ENCODE measurements at regions not wholly inside any gene's neighbourhood (a gene's known extent, or its start where the extent isn't known, plus 50 kb on each side); places are given as distances from the start of the nearest gene placed in this dataset.

- DNase-seq (no peak), ATAC-seq (ENCODE audit: poor library complexity) (no peak)
- intact Hi-C loops (cut with DNase I): no loop called here
Measured at GRCh38 chr15:47135267-47135666, 582.0 kb upstream of the SEMA6D start.

DNA sequence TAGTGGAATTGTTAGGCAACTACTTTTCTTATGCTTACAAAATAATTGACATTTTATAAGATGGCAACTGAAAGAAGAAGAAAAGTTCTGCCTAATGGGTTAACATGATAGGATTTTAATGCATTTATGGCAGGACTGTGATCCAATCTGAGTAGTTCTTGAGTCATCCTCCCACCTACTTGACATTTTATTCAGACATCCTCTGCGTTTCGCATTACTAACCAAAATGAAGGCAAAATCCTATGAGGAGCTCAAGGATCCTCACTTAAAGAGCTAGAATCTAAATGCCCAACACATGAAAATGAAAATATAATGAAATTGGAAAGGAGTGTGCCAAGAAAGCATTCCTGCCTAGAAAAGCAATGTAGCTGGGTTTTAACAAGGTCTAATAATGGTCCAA is 581.1 kb upstream of the SEMA6D start:
- DNase-seq (no peak), ATAC-seq (ENCODE audit: poor library complexity) (no peak)
- intact Hi-C loops (cut with DNase I): no loop called here

DNA sequence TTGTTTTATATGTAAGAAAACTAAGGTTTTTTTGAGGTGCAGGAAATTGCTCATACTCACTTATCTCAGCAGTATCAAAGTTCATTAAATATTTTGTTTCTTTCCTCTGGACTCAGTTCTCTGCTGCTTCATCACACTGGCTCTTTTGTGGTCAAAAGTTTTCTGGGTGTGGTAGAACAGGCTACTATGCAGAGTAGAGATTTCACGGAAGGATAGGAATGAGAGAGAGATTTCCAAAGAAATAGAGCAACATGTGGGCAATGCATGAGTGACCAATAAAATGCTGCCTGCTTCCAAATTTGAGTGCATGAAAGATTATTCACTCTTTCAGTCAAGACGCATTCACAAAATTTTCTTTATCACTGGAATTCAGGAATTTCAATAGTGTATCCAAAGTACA is 577.3 kb upstream of the SEMA6D start:
- ATAC-seq (ENCODE audit: poor library complexity) (no peak), DNase-seq (no peak)
- intact Hi-C loops (cut with DNase I): no loop called here

- ATAC-seq (ENCODE audit: poor library complexity): no peak
- intact Hi-C loops (cut with DNase I): no loop called here
- DNase-seq: no peak
Measured at GRCh38 chr15:47157827-47158226, 559.5 kb upstream of the SEMA6D start.

GRCh38 chr15:47158573-47158972 is 558.7 kb upstream of the SEMA6D start:
- ATAC-seq (ENCODE audit: poor library complexity) (no peak), DNase-seq (no peak)
- intact Hi-C loops (cut with DNase I): no loop called here

DNA sequence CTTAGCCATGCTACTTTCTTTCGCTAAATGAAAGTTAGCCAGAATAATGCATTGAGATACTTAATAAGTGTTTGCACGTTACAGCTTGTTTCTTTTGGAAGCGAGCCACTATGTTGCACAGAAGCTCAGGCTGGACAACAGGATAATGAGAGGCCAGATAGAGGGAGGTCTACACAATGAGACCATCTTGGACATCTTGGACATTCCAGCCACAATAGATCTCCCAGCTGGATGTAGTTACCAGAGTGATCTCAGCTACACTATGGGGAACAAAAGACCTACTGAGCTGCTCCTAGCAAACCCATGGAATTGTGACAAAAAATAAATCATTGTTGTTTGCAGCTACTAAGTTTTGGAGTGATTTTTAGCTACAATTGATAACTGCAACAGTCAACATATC is 540.1 kb upstream of the SEMA6D start:
- no peak for DNase-seq
- no peak for ATAC-seq (ENCODE audit: poor library complexity)
- intact Hi-C loops (cut with DNase I): no loop called here

DNA sequence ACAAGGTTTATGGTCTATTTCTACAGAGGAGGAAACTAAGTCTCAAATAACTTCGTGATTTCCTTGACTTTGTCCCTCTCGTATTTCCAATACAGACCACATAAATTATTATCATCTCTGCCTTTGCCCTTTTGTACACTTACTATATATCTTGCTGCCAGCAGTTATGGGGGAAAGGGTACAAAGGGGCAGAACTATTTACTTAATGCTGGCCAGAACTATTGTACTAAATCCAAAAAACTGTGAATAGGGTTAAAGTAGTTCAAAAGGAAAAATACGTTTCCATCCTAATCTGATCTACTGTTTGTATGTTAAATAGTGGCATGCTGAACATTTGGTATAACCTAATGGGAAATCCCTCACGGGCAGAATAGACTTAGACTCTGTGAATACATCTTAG is 537.3 kb upstream of the SEMA6D start:
- ATAC-seq (ENCODE audit: poor library complexity) (no peak), DNase-seq (no peak)
- intact Hi-C loops (cut with DNase I): no loop called here

- intact Hi-C loops (cut with DNase I): no loop called here
- DNase-seq (no peak), ATAC-seq (ENCODE audit: poor library complexity) (no peak)
Measured at GRCh38 chr15:47182818-47183217, 534.5 kb upstream of the SEMA6D start.

DNA sequence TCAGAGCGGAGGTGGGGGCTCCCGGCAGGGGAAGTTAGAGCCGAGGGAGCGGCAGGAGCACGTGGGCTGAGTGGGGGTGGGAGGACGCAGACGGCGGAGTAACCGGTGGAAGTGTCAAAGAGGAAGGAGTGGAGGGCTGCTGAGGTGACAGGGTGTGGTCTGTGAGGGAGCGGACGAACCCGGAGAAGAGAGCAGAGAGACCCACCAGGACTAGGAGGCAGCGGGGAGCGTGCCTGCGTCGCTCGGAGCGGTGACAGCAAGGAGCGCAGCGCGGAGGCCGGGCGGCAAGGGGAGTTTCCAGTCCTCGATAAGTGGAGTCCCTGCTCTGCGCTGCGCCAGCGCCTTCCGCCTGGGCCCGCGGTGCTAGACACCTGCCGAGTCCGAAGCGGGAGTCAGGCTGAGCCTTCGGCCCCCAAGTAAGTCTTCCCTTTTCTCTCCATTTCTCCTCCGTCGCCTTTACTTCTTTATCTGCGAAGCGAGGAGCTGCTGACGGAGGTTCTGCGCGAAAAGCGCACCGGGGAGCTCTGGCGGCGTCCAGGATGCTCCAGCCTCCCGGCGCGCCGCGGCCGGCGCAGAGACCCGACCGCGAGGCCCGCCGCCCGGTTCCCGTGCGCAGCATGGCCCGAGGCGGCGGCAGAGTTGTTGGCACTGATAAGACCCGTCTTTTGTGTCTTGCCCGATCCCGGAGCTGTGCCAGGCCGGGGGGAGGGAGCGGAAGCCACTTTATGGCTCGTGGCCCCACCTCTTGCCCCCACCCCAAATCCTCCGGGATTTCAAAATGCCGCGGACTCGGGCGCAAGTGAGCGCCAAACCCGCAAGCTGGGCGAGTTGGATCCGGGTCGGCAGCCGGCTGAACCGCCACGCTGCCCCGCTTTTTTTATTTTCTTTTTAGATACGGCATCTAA is 533.0 kb upstream of the SEMA6D start:
- intact Hi-C loops (cut with DNase I): no loop called here
- ATAC-seq (ENCODE audit: poor library complexity): peak; percentile 63
- DNase-seq: peak; percentile 29

- ATAC-seq (ENCODE audit: poor library complexity): peak; percentile 53
- intact Hi-C loops (cut with DNase I): no loop called here
Measured at GRCh38 chr15:47184908-47185801, 532.1 kb upstream of the SEMA6D start.

DNA sequence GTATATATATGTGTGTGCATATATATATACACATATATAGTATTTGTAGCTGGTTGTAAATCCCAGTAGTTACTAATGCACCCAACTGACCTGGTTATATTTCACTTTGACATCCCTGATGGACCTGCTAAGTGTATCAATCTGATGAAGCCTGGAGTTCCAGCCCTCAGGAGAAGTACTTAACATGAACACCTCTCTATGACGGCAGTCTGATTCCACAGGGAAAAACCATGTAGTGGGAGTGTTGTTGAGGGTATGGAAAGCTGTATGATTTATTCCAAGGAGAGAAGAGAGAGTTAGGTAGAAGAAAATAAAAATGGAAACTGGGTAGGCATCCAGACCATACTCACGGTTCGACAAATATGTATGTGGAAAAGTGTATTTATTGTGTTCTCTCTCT is 531.2 kb upstream of the SEMA6D start:
- ATAC-seq (ENCODE audit: poor library complexity) (no peak), DNase-seq (no peak)
- intact Hi-C loops (cut with DNase I): no loop called here

More at GRCh38 chr15:47184908-47185801, 532.1 kb upstream of the SEMA6D start:
- DNase-seq: peak; percentile 22

- ATAC-seq (ENCODE audit: poor library complexity) (no peak), DNase-seq (no peak)
- intact Hi-C loops (cut with DNase I): no loop called here
Measured at GRCh38 chr15:47188758-47189507, 528.4 kb upstream of the SEMA6D start.

- ATAC-seq (ENCODE audit: poor library complexity) (peak; percentile 52), DNase-seq (no peak)
- intact Hi-C loops (cut with DNase I): loop anchor here (5.0 kb wide), 2 partner anchors 793 to 1093 kb away; no protein-coding TSS in a partner anchor
Measured at GRCh38 chr15:47194718-47195117, 522.6 kb upstream of the SEMA6D start.

DNA sequence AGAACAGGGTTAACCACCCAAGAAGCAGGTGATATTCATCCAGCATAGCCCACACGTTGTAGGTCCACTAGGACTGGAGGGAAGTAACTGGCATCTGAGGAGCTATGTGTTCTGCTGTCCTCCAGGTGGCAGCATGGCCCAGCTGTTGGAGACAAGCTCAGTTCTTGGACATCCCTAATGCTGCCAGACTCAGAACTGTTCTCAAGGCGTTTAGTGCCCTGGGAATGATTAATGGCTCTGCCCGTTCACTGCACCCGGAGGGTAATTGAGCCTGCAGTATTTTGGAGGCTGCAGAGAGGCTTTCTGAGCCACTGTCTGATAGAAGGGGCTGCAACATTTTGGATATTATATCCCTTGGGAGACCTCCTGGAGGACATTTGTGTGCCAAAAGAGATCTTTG is 521.3 kb upstream of the SEMA6D start:
- ATAC-seq (ENCODE audit: poor library complexity) (peak; percentile 96), DNase-seq (peak; percentile 81)
- intact Hi-C loops (cut with DNase I): loop anchor here (5.0 kb wide), 2 partner anchors 791 to 1091 kb away; no protein-coding TSS in a partner anchor

- DNase-seq: no peak
- ATAC-seq (ENCODE audit: poor library complexity): no peak
Measured at GRCh38 chr15:47203993-47204392, 513.3 kb upstream of the SEMA6D start.

DNA sequence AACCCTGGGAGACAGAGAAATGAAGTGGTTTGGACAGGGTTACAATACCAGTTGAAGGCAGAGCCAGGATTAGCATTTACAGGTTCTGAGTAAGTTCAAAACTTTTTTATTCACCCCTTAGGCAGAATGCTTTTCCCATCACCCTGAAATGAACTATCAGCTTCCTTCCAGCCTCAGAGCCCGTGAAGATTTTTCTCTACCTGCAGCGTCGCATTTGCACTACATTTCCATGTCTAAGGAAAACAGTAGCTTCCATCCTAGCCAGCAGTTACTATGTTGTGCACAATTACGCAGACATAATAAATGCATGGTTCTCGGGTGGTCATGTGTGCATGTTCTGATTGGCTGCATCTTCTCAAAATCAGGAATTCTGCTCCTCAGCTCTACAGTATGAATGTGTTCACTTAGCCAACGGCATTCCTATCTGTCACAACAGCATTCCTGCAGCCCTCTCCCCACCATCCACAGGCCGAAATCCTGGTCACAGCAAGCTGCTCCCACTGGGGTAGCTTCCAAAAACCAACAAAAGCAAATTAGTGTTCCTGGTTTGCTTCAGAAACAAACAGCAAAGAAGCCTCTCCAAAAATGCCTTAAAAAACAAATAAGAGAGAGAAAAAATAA is 510.8 kb upstream of the SEMA6D start:
- DNase-seq (no peak), ATAC-seq (ENCODE audit: poor library complexity) (no peak)
- intact Hi-C loops (cut with DNase I): no loop called here

More at GRCh38 chr15:47203993-47204392, 513.3 kb upstream of the SEMA6D start:
- intact Hi-C loops (cut with DNase I): no loop called here

GRCh38 chr15:47209591-47209990 is 507.7 kb upstream of the SEMA6D start:
- intact Hi-C loops (cut with DNase I): no loop called here
- ATAC-seq (ENCODE audit: poor library complexity) (no peak), DNase-seq (no peak)

DNA sequence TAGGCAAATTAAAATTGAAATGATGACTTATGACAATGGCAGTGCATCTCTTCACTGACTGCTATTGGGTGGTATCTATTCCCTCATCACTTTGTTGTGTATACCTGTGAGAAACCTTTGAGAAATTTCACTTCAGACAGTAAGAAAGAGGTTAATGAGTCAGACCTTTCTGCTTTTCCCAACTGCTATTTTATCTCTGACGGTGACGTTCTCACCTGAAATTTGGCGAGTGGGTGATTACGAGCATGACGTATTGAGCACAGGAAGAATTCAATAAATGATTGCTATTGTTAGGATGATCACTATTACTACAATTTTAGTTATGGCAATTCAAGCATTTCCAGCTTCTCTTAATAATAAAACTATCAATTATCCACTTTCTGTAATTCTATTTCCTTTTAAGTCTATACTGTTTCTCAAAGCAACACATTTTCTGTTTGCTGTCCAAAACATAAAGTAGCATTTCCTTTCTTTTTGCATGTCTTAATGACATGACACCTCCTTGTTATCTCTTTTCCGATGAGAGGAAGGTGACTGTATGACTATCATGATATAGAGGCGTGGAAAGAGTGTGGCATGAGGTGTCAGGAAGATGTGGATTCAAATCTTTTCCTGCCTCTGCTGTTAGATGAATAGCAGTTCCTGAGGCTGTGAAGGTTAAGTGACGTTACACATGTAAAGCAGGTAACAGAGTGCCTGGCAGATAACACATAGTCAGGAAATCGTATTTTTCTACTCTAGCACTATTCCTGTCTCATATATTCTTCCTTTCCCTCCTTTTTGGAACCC is 504.9 kb upstream of the SEMA6D start:
- intact Hi-C loops (cut with DNase I): no loop called here
- DNase-seq (no peak), ATAC-seq (ENCODE audit: poor library complexity) (no peak)

Measured in Right ventricle myocardium superior (tissue), 1 donor.